H7 (cell line): ENCODE measurements at regions not wholly inside any gene's neighbourhood (a gene's known extent, or its start where the extent isn't known, plus 50 kb on each side); places are given as distances from the start of the nearest gene placed in this dataset.
A peak's percentile ranks its signal among the peaks of the same experiment; 100 is the strongest.

Experiments used
- DNase-seq: peaks from one replicate; pipeline ENCODE4 v3.0.0; 2012
- H3K27me3 ChIP-seq: 2 replicates; pipeline ENCODE4 v1.6.0; 2011; ENCODE audit warnings: mild to moderate bottlenecking, low read length; ENCODE audit not compliant: control insufficient read depth, insufficient read depth
- H3K36me3 ChIP-seq: replicated peaks from 2 replicates; pipeline ENCODE4 v1.5.1; 2011; ENCODE audit warnings: low read length; ENCODE audit not compliant: control insufficient read depth, insufficient read depth
- H3K4me3 ChIP-seq: 2 replicates; pipeline ENCODE4 v1.5.1; 2011; ENCODE audit warnings: low read depth, mild to moderate bottlenecking, control low read depth, low read length, moderate library complexity; ENCODE audit not compliant: insufficient read depth

DNA sequence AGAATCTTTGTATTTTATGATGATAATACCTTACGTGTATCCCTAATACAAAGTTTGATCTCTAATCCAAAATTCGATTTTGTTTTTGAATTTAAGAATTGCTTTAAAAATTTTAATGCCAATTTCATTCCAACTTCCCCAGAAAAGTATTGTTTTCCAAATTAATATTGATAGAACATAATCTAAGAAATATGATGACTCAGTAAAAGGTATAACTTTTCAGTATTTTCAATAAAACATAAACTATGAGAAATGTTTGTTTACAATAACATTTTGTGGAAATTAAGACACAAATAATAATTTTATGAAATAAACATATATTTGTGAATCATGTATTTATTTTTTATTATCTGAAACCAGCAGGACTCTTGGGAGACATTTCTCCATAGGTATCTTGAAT, 931.6 kb downstream of the EFNA5 start:
- H3K27me3 ChIP-seq: no peaks in the 10 kb centered on the region
- no peaks in the 10 kb centered on the region for H3K36me3 ChIP-seq
- no peak overlapping the region for H3K4me3 ChIP-seq
- no peak for DNase-seq

DNA sequence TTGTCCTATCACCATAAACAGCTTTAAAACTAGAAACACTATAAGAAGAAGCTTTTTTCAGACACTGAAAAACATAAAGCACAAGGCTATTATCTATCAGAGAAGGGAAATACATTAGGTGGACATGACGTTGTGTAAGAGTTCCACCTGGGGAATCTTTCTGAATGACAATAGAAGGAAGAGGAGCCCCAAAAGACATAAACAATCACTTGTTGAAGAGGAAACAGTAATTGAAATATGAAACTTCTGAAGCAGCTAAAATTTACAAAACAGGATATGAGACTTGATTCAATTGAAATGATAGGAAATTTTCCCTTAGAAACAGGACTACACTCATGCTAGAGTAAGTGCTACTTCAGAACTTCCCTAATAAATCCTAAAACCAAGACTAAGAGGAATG, 933.6 kb downstream of the EFNA5 start:
- no peaks in the 10 kb centered on the region for H3K36me3 ChIP-seq
- H3K27me3 ChIP-seq: no peaks in the 10 kb centered on the region

DNA sequence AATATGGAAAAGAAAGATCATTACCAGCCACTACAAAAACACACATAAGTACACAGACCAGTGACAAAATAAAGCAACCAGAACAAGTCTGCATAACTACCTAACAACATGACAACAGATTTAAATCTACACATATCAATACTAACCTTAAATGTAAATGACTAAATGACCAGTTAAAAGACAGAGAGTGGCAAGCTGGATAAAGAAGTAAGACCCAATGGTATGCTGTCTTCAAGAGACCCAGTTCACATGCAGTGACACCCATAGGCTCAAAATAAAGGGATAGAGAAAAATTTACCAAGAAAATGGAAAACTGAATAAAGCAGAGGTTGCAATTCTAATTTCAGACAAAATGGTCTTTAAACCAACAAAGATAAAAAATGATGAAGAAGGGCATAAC, 938.1 kb downstream of the EFNA5 start:
- Histone ChIP-seq H3K27me3 (no peaks in the 10 kb centered on the region), H3K4me3 (no peak overlapping the region), H3K36me3 (no peaks in the 10 kb centered on the region)
- no peak for DNase-seq

More for the DNA sequence above, 933.6 kb downstream of the EFNA5 start:
- no peak for DNase-seq
- H3K4me3 ChIP-seq: no peak overlapping the region

DNA sequence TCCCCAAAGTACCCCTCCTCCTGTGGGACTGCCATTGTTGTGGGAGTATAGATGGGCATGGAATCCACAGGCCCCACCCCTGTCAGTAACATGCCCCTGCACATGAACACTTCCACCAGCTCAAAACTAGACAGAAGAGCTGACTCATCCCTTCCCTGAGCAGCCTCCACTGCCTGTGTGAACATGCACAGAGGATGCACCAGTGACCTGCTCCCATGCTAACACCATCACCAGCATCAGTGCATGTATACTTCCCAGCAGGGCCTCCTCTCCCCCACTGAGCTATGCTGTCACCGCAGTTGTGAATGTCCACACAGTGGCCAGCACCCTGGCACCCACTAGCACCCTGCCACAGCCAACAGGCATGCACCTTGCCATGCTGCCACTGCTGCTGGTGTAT, 939.8 kb downstream of the EFNA5 start:
- no peak for DNase-seq
- H3K4me3 ChIP-seq: no peak overlapping the region
- H3K36me3 ChIP-seq: no peaks in the 10 kb centered on the region
- no peaks in the 10 kb centered on the region for H3K27me3 ChIP-seq

DNA sequence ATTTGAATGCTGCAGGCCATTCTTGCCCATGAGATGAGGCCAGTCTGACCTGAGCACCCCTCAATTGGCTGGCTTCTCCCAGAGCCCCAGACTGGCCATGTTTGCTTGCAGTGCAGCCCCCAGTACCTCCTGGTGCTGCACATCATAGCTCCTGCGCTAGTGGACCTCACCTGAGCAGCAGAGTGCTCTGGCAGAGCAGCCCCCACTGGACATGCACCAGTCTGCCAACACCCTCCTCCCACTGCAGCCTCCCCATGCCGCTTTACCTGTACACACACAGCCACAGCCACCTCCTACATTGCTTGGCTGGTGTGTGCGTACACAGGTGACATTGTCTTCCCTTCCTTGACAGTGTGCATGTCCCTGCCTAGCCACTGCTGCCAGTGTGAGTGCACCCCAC, 940.2 kb downstream of the EFNA5 start:
- DNase-seq: no peak
- Histone ChIP-seq H3K27me3 (no peaks in the 10 kb centered on the region), H3K36me3 (no peaks in the 10 kb centered on the region), H3K4me3 (no peak overlapping the region)

DNA sequence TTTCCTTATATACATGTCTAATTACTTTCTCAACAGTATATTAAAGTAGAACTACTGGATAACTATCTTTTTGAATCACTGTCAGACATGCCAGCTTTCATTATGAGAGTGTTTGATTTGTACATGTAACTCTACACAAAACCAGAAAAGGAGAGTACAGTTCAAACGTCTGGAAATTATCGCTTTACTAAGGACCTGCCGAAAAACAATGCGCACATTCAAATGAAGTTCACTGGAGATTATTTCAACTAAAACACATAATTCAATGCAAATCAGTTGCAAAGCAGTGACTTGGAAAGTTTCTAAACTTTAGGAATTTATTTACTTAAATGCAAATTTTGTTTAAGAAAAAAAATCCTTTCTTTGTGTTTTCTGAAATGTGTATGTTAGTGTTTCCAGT, 942.5 kb downstream of the EFNA5 start:
- no peaks in the 10 kb centered on the region for H3K36me3 ChIP-seq
- no peak overlapping the region for H3K4me3 ChIP-seq
- no peak for DNase-seq
- H3K27me3 ChIP-seq: no peaks in the 10 kb centered on the region

DNA sequence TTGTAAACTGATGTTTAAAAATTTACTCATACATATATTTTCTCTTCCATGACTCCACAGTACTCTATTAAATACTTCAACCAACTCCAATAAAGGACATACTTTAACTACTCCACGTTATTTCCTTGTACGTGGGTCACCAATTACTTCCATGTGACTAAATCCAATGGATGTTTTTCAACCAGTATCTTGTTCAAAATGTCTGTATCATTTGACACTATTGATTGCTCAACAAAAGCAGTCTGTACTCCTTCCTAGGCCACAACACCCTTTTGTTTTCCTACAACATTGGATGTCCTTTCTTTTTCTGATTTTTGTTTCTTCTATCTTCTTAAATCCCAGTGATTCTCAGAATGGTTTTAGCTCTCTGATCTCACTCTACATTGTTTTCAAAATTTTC, 943.7 kb downstream of the EFNA5 start:
- H3K36me3 ChIP-seq: no peaks in the 10 kb centered on the region
- no peaks in the 10 kb centered on the region for H3K27me3 ChIP-seq
- H3K4me3 ChIP-seq: no peak overlapping the region
- DNase-seq: no peak

DNA sequence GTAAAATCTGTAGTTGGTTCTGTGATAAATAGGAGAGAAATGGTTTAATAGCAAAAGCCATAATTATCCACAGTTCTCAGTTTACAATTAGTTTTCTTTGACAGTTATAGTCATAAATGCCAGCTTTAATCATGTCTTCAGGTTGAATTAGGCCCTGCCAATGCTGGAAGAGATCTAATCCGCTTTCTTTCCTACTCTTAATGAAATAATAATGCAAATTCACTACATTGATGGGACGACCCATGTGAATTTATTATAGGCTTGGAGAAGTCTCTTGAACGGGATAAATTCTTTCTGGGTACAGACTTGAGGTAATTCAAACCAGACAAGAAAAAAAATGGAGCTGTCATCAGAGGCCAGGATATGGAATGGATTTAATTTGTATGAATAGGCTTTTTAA, 950.4 kb downstream of the EFNA5 start:
- Histone ChIP-seq H3K27me3 (no peaks in the 10 kb centered on the region), H3K4me3 (no peak overlapping the region), H3K36me3 (no peaks in the 10 kb centered on the region)
- DNase-seq: no peak

DNA sequence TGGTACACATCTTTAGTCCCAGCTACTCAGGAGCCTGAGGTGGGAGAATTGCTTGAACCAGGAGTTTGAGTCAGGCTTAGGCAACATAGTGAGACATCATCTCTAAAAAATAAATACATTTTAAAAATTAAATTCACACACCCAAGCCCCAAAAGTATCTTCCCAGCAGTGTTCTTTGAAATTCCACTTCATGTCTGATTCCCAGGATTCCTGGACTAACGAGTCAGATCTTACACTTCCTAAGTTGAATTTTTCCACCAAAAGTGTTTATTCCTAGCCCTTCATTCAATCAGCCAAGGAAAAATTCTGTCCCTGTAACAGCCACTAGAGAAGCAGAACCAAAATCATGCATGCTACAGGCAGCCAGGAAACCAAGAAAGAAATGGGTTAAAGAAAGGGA, 970.9 kb downstream of the EFNA5 start:
- no peaks in the 10 kb centered on the region for H3K36me3 ChIP-seq
- H3K4me3 ChIP-seq: no peak overlapping the region
- no peaks in the 10 kb centered on the region for H3K27me3 ChIP-seq
- no peak for DNase-seq

DNA sequence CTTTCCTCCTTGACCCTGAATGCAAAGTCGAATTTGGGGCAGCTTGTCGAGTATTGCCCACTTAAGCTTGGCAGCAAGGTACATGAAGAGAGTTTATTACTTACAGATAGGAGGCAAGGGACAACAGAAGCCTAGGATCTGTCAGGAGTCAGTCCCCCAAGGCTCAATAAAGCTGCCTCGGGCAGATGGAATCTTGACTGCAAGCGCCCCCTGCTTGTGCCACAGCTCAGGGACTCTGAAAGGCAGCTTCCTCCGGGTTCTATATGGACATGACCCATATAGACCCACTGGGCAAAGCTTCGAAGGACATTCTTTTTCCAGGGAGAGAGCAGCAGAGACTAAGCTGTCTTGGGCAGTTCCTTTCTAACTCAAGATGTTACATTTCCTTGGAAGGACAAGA, 971.5 kb downstream of the EFNA5 start:
- no peak overlapping the region for H3K4me3 ChIP-seq
- H3K27me3 ChIP-seq: no peaks in the 10 kb centered on the region
- DNase-seq: peak; percentile 11
- no peaks in the 10 kb centered on the region for H3K36me3 ChIP-seq

DNA sequence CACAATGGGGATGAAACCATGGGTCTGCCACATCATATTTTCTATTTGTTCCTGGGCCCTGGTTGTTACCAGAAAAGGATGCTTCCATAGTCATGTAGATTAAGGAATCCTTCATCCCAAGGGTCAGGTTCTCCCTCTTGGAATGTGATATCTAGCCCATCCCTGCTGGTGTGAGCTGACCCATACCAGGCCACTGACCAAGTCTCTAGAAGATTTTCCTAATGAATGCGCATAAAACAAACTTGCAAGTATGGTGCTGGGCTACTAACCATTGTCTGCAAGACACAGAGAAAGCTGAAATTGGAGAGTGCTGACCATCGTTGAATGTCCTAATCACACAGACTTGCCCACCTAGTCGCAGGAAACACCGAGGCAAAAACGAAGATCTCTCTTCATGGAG, 972.6 kb downstream of the EFNA5 start:
- no peaks in the 10 kb centered on the region for H3K36me3 ChIP-seq
- H3K27me3 ChIP-seq: no peaks in the 10 kb centered on the region
- H3K4me3 ChIP-seq: no peak overlapping the region
- no peak for DNase-seq

DNA sequence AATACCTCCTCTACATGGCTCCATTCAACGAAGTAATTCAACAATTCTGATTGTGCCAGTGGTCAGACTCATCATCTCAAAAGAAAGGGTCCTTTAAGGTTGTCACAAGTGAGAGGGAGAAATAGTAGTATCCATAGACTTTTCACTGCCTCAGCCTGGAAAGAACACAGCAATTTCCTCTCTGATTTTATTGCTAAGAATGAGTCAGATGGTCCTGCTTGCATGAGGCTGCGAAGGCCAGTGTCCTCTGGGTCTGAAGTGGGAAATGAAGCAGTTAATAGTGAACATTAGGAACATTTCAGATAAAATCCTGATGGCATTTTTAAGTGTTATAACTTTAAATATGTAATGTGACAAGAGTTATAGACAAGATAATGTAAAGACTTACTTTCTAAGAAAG, 979.0 kb downstream of the EFNA5 start:
- H3K36me3 ChIP-seq: no peaks in the 10 kb centered on the region
- DNase-seq: no peak
- H3K4me3 ChIP-seq: no peak overlapping the region
- no peaks in the 10 kb centered on the region for H3K27me3 ChIP-seq

DNA sequence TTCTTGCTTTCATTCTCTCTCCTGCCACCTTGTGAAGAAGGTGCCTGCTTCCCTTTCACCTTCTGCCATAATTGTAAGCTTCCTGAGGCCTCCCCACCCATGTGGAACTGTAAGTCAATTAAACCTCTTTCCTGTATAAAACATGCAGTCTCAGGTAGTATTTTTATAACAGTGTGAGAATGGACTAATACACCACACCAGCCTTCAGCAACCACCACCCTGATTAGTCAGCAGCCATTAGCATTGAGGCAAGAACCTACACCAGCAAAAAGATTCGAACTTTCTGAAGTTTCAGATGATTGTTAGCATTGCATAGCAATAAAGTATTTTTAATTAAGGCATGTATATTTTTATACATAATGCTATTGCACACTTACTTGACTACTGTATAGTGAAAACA, 980.2 kb downstream of the EFNA5 start:
- no peaks in the 10 kb centered on the region for H3K36me3 ChIP-seq
- H3K4me3 ChIP-seq: no peak overlapping the region
- no peaks in the 10 kb centered on the region for H3K27me3 ChIP-seq
- no peak for DNase-seq

DNA sequence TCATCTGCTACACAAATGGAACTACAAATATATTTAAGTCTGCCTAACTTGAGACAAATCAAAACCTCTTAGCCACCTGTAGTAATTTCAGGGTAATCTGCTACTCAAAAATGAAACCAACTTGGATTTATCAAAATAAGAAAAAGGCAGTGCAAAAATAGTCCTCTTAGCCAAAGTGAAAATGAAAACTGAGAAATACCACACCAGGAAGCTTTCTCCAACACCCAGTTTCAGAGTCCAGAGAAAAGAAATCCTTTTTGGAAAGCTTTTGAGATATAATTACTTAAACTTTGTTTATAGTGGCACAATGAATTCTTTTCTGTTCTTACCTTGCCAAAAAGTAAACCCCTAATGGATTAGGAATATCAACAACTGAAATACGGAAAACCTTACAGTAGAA, 990.4 kb downstream of the EFNA5 start:
- Histone ChIP-seq H3K36me3 (no peaks in the 10 kb centered on the region), H3K27me3 (no peaks in the 10 kb centered on the region), H3K4me3 (no peak overlapping the region)
- no peak for DNase-seq

DNA sequence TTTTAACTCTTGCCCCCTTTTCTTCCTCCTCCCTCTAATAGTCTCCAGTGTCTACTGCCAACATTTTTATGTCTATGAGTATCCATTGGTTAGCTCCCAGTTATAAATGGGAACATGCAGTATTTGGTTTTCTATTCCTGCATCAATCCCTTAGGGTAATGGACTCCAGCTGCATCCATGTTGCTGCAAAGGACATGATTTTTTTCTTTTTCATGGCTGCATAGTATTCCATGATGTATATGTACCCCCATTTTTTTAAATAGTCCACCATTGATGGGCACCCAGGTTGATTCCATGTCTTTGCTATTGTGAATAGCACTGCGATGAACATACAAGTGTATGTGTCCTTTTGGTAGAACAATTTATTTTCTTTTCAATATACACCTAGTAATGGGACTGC, 993.7 kb downstream of the EFNA5 start:
- H3K36me3 ChIP-seq: no peaks in the 10 kb centered on the region
- no peak overlapping the region for H3K4me3 ChIP-seq
- DNase-seq: no peak
- H3K27me3 ChIP-seq: no peaks in the 10 kb centered on the region

DNA sequence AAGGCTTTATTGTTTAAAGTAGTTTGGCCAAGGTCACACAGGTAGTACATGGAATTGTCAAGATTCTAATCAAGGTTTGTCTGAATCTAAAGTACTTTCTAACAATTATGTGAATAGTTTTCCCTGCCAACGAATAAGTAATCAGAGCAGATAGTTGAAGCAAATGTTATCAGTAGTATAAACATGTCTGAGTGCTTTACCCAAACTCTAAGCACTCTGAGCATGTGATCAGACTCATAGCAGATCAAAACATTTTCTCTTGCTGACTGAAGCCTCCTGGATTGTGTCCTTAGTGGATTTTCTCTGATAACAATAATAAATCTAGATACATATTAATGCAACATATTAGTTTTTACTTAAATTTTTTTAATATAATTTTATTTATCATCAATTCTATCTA, 995.0 kb downstream of the EFNA5 start:
- H3K4me3 ChIP-seq: no peak overlapping the region

More for the DNA sequence above, 995.0 kb downstream of the EFNA5 start:
- DNase-seq: no peak
- Histone ChIP-seq H3K36me3 (no peaks in the 10 kb centered on the region), H3K27me3 (no peaks in the 10 kb centered on the region)
